ENCODE measurements at regions not wholly inside any gene's neighbourhood (a gene's known extent, or its start where the extent isn't known, plus 50 kb on each side); places are given as distances from the start of the nearest gene placed in this dataset.

- DNase-seq (ENCODE audit: low read depth): no peak
These were observed 675.9 kb downstream of the UQCRFS1 start for GRCh38 chr19:28537079-28537478.

- DNase-seq (ENCODE audit: low read depth): no peak
These were observed 677.6 kb downstream of the UQCRFS1 start for GRCh38 chr19:28535352-28535775.

GRCh38 chr19:28534766-28535351, 678.1 kb downstream of the UQCRFS1 start:
- no peak for DNase-seq (ENCODE audit: low read depth)

GRCh38 chr19:28532765-28533341, 680.1 kb downstream of the UQCRFS1 start:
- no peak for DNase-seq (ENCODE audit: low read depth)

GRCh38 chr19:28531979-28532378, 681.0 kb downstream of the UQCRFS1 start:
- no peak for DNase-seq (ENCODE audit: low read depth)

- DNase-seq (ENCODE audit: low read depth): no peak
These were observed 682.4 kb downstream of the UQCRFS1 start for GRCh38 chr19:28530406-28531035.

- no peak for DNase-seq (ENCODE audit: low read depth)
These were observed 686.9 kb downstream of the UQCRFS1 start for GRCh38 chr19:28526038-28526437.

GRCh38 chr19:28523619-28524018, 689.3 kb downstream of the UQCRFS1 start:
- no peak for DNase-seq (ENCODE audit: low read depth)

- no peak for DNase-seq (ENCODE audit: low read depth)
These were observed 690.4 kb downstream of the UQCRFS1 start for GRCh38 chr19:28522545-28522922.

- DNase-seq (ENCODE audit: low read depth): no peak
These were observed 691.1 kb downstream of the UQCRFS1 start for GRCh38 chr19:28521614-28522544.

- no peak for DNase-seq (ENCODE audit: low read depth)
These were observed 691.9 kb downstream of the UQCRFS1 start for GRCh38 chr19:28520998-28521568.

- no peak for DNase-seq (ENCODE audit: low read depth)
These were observed 692.7 kb downstream of the UQCRFS1 start for GRCh38 chr19:28519952-28520861.

GRCh38 chr19:28519218-28519779, 693.7 kb downstream of the UQCRFS1 start:
- no peak for DNase-seq (ENCODE audit: low read depth)

GRCh38 chr19:28516415-28516872, 696.5 kb downstream of the UQCRFS1 start:
- DNase-seq (ENCODE audit: low read depth): no peak

GRCh38 chr19:28514166-28514565, 698.8 kb downstream of the UQCRFS1 start:
- DNase-seq (ENCODE audit: low read depth): no peak

- DNase-seq (ENCODE audit: low read depth): no peak
These were observed 701.3 kb downstream of the UQCRFS1 start for GRCh38 chr19:28511655-28512054.

GRCh38 chr19:28509079-28509895, 703.7 kb downstream of the UQCRFS1 start:
- DNase-seq (ENCODE audit: low read depth): no peak

GRCh38 chr19:28508666-28509065, 704.3 kb downstream of the UQCRFS1 start:
- DNase-seq (ENCODE audit: low read depth): no peak

- DNase-seq (ENCODE audit: low read depth): no peak
These were observed 707.0 kb downstream of the UQCRFS1 start for GRCh38 chr19:28505933-28506332.

- DNase-seq (ENCODE audit: low read depth): no peak
These were observed 707.8 kb downstream of the UQCRFS1 start for GRCh38 chr19:28505134-28505533.

Measured in CMK (cell line).